NCI-H1092 treated with DMSO at 0.1 percent for 48 hours (cell line): ENCODE measurements at regions not wholly inside any gene's neighbourhood (a gene's known extent, or its start where the extent isn't known, plus 50 kb on each side); places are given as distances from the start of the nearest gene placed in this dataset.
A peak's percentile ranks its signal among the peaks of the same experiment; 100 is the strongest.

Experiments used
- DNase-seq: peaks from one replicate; lab custom pipeline; 2025; lab: John Stamatoyannopoulos, UW

GRCh38 chr2:128726236-128726635 lies 407.6 kb upstream of the HS6ST1 start:
- no peak for DNase-seq

- no peak for DNase-seq
Observed at GRCh38 chr2:128726911-128727310, 408.2 kb upstream of the HS6ST1 start.

- DNase-seq: no peak
Observed at GRCh38 chr2:128727404-128727803, 408.7 kb upstream of the HS6ST1 start.

- no peak for DNase-seq
Observed at GRCh38 chr2:128727914-128728313, 409.2 kb upstream of the HS6ST1 start.

GRCh38 chr2:128729051-128729450 lies 410.4 kb upstream of the HS6ST1 start:
- DNase-seq: no peak

- no peak for DNase-seq
Observed at GRCh38 chr2:128731994-128732650, 413.5 kb upstream of the HS6ST1 start.

GRCh38 chr2:128732976-128733431 lies 414.3 kb upstream of the HS6ST1 start:
- no peak for DNase-seq

- DNase-seq: no peak
Observed at GRCh38 chr2:128733450-128733849, 414.8 kb upstream of the HS6ST1 start.

- DNase-seq: no peak
Observed at GRCh38 chr2:128734521-128735295, 416.0 kb upstream of the HS6ST1 start.

- DNase-seq: no peak
Observed at GRCh38 chr2:128735296-128735960, 416.8 kb upstream of the HS6ST1 start.

GRCh38 chr2:128736046-128736688 lies 417.5 kb upstream of the HS6ST1 start:
- DNase-seq: no peak

- DNase-seq: peak; percentile 40
Observed at GRCh38 chr2:128736689-128737545, 418.2 kb upstream of the HS6ST1 start.

GRCh38 chr2:128737546-128737826 lies 418.8 kb upstream of the HS6ST1 start:
- DNase-seq: no peak

- no peak for DNase-seq
Observed at GRCh38 chr2:128738446-128739110, 419.9 kb upstream of the HS6ST1 start.

GRCh38 chr2:128742467-128742866 lies 423.8 kb upstream of the HS6ST1 start:
- DNase-seq: no peak

GRCh38 chr2:128745946-128746345 lies 427.3 kb upstream of the HS6ST1 start:
- DNase-seq: no peak

- DNase-seq: no peak
Observed at GRCh38 chr2:128746356-128746755, 427.7 kb upstream of the HS6ST1 start.

GRCh38 chr2:128748336-128748735 lies 429.7 kb upstream of the HS6ST1 start:
- no peak for DNase-seq

GRCh38 chr2:128748835-128749605 lies 430.4 kb upstream of the HS6ST1 start:
- no peak for DNase-seq
